GM12878 (cell line): ENCODE measurements at regions not wholly inside any gene's neighbourhood (a gene's known extent, or its start where the extent isn't known, plus 50 kb on each side); places are given as distances from the start of the nearest gene placed in this dataset.

Experiments used
- ATAC-seq: fragments of 200-7000 bp; cut with Tn5 transposase; 3 replicates; pipeline ENCODE4 v1.9.1; 2020; ENCODE audit warnings: mild to moderate bottlenecking, moderate library complexity
- BruUV-seq: library from RNA; stranded (reverse); fragments of 400-500 nt; replicated peaks from 2 replicates; lab custom pipeline; 2021; lab: Mats Ljungman, UMichigan
- CTCF ChIA-PET: fragments of 300-600 bp; sonication (Branson Sonifier 250); formaldehyde crosslinking; extraction: SDS; loops from one replicate; lab custom pipeline; 2021; ENCODE audit warnings: inconsistent platforms; lab: Yijun Ruan, JAX
- POLR2A ChIA-PET: fragments of 350-600 bp; formaldehyde crosslinking; extraction: SDS; loops from one replicate; lab custom pipeline; 2021; ENCODE audit warnings: inconsistent platforms; lab: Charles Lee
- RAD21 ChIA-PET: fragments of 300-600 bp; sonication (Branson Sonifier 250); formaldehyde crosslinking; loops from one replicate; lab custom pipeline; 2023; ENCODE audit warnings: antibody characterized with exemption; ENCODE audit not compliant: unreplicated experiment; lab: Charles Lee
- SMC1A ChIA-PET: fragments of 300-600 bp; sonication (Branson Sonifier 250); formaldehyde crosslinking; loops from one replicate; lab custom pipeline; 2023; ENCODE audit not compliant: unreplicated experiment, uncharacterized antibody; lab: Charles Lee
- DNase-seq: peaks from one replicate; pipeline ENCODE4 v3.0.0-alpha.2; 2011; ENCODE audit warnings: low read depth, low spot score
- FAIRE-seq: peaks from 3 replicates; lab custom pipeline; 2011; peaks lifted over from hg19 to GRCh38; lab: Jason Lieb, UNC
- H2AFZ ChIP-seq: 2 replicates; pipeline ENCODE4 v1.6.0; 2011; ENCODE audit warnings: low read depth, low read length, control low read depth; ENCODE audit not compliant: control insufficient read depth
- H3K27ac ChIP-seq: 2 replicates; pipeline ENCODE4 v1.5.1; 2011; ENCODE audit warnings: control low read depth; ENCODE audit not compliant: control insufficient read depth, insufficient read depth
- H3K27me3 ChIP-seq, 2 experiments: replicated peaks in 1 of 2; 2 replicates each; pipeline versions ENCODE4 v1.6.0 to v1.6.1; 2011; ENCODE audit warnings: low read length in 1 of 2; ENCODE audit not compliant: control insufficient read depth in 2 of 2, insufficient read depth in 2 of 2
- H3K36me3 ChIP-seq, 2 experiments: 2 replicates each; pipeline ENCODE4 v1.5.1; 2011; ENCODE audit warnings: low read length in 1 of 2; ENCODE audit not compliant: control insufficient read depth in 2 of 2, insufficient read depth in 2 of 2
- H3K4me1 ChIP-seq: 2 replicates; pipeline ENCODE4 v1.6.1; 2011; ENCODE audit warnings: mild to moderate bottlenecking, low read length, moderate library complexity, mixed read lengths; ENCODE audit not compliant: control insufficient read depth, insufficient read depth
- H3K4me2 ChIP-seq: 2 replicates; pipeline ENCODE4 v1.6.0; 2011; ENCODE audit warnings: control low read depth; ENCODE audit not compliant: control insufficient read depth, insufficient read depth
- H3K4me3 ChIP-seq: fragments of 200-600 bp; sonication (generic); 2 replicates; pipeline ENCODE4 v1.5.1; 2016
- H3K79me2 ChIP-seq: 2 replicates; pipeline ENCODE4 v1.6.0; 2011; ENCODE audit warnings: low read length; ENCODE audit not compliant: control insufficient read depth, insufficient read depth
- H3K9ac ChIP-seq: 2 replicates; pipeline ENCODE4 v1.8.0; 2011; ENCODE audit warnings: low read length, control low read depth, mixed read lengths; ENCODE audit not compliant: control insufficient read depth, insufficient read depth
- H3K9me3 ChIP-seq: replicated peaks from 3 replicates; pipeline ENCODE4 v1.5.1; 2011; ENCODE audit warnings: mild to moderate bottlenecking, low read length; ENCODE audit not compliant: control insufficient read depth, insufficient read depth
- H4K20me1 ChIP-seq: 2 replicates; pipeline ENCODE4 v1.6.0; 2011; ENCODE audit not compliant: control insufficient read depth, insufficient read depth
- BHLHE40 ChIP-seq, 2 experiments: fragments of 450-650 bp in 1 of 2; IDR thresholded peaks; 2 replicates each; pipeline ENCODE4 v1.6.1; 2011 to 2017; ENCODE audit warnings: low read depth in 2 of 2, borderline replicate concordance in 1 of 2, improper control_type of control experiment in 1 of 2, low read length in 1 of 2, mild to moderate bottlenecking in 1 of 2
- CHD1 ChIP-seq: IDR thresholded peaks from 2 replicates; pipeline ENCODE4 v1.6.1; 2012; ENCODE audit warnings: low read depth, low read length, improper control_type of control experiment
- ESRRA ChIP-seq: IDR thresholded peaks from 2 replicates; pipeline ENCODE4 v1.6.1; 2012; ENCODE audit warnings: mild to moderate bottlenecking, low read length, improper control_type of control experiment
- FOXK2 ChIP-seq: fragments of 450-650 bp; IDR thresholded peaks from 2 replicates; pipeline ENCODE4 v1.6.1; 2017; ENCODE audit warnings: mild to moderate bottlenecking, moderate library complexity
- IKZF2 ChIP-seq, 2 experiments: fragments of 450-650 bp; IDR thresholded peaks; 2 replicates each; pipeline ENCODE4 v1.6.1; 2017; ENCODE audit warnings: mild to moderate bottlenecking in 2 of 2, moderate library complexity in 2 of 2
- KAT2A ChIP-seq: conservative IDR thresholded peaks from 2 replicates; pipeline ENCODE4 v1.6.1; 2011; ENCODE audit warnings: low read depth, low read length; ENCODE audit not compliant: control insufficient read depth
- MEF2A ChIP-seq: IDR thresholded peaks from 2 replicates; pipeline ENCODE4 v1.6.1; 2011; ENCODE audit warnings: low read depth, mild to moderate bottlenecking, low read length, moderate library complexity; ENCODE audit not compliant: insufficient read depth
- NR2F1 ChIP-seq: fragments of 450-650 bp; conservative IDR thresholded peaks from 2 replicates; pipeline ENCODE4 v1.6.1; 2017; ENCODE audit warnings: mild to moderate bottlenecking
- PBX3 ChIP-seq: IDR thresholded peaks from 2 replicates; pipeline ENCODE4 v1.6.1; 2011; ENCODE audit warnings: mild to moderate bottlenecking, low read depth, low read length, moderate library complexity; ENCODE audit not compliant: insufficient replicate concordance
- PML ChIP-seq: IDR thresholded peaks from 2 replicates; pipeline ENCODE4 v1.6.1; 2012; ENCODE audit warnings: low read length, inconsistent platforms
- SPI1 ChIP-seq: IDR thresholded peaks from 2 replicates; pipeline ENCODE4 v1.6.1; 2011; ENCODE audit warnings: low read depth, mild to moderate bottlenecking, low read length, moderate library complexity, borderline replicate concordance; ENCODE audit not compliant: insufficient read depth
- SREBF1 ChIP-seq: IDR thresholded peaks from 2 replicates; pipeline ENCODE4 v1.6.1; 2012; ENCODE audit warnings: mild to moderate bottlenecking, low read length
- SRF ChIP-seq, 2 experiments: IDR thresholded peaks; 2 replicates each; pipeline ENCODE4 v1.6.1; 2011; ENCODE audit warnings: low read depth in 2 of 2, low read length in 2 of 2, mild to moderate bottlenecking in 1 of 2, moderate library complexity in 1 of 2
- WRNIP1 ChIP-seq: IDR thresholded peaks from 2 replicates; pipeline ENCODE4 v1.6.1; 2011; ENCODE audit warnings: low read depth, low read length, improper control_type of control experiment, borderline replicate concordance
- YBX1 ChIP-seq: fragments of 450-650 bp; IDR thresholded peaks from 2 replicates; pipeline ENCODE4 v1.6.1; 2016; ENCODE audit warnings: antibody characterized with exemption
- ZNF622 ChIP-seq: fragments of 450-650 bp; IDR thresholded peaks from 2 replicates; pipeline ENCODE4 v1.6.1; 2017; ENCODE audit warnings: mild to moderate bottlenecking, inconsistent platforms
- ZSCAN29 ChIP-seq: fragments of 450-650 bp; IDR thresholded peaks from 2 replicates; pipeline ENCODE4 v1.6.1; 2017; ENCODE audit warnings: mild to moderate bottlenecking, moderate library complexity
- WGBS: methylation state at CpG from one replicate; pipeline ENCODE4 v1.1.6; 2016; ENCODE audit warnings: low lambda C conversion rate; ENCODE audit not compliant: insufficient replicate concordance, insufficient coverage; ENCODE audit errors: missing lambda C conversion rate; 5-methylcytosine and 5-hydroxymethylcytosine counted together
- in situ Hi-C: fragments of 300-500 bp; cut with MboI; formaldehyde crosslinking; loops from 9 replicates; pipeline ENCODE4 v1.14.3; 2018; ENCODE audit warnings: mixed read lengths
- intact Hi-C: fragments of 100-400 bp; cut with micrococcal nuclease; formaldehyde crosslinking; loops from one replicate; pipeline ENCODE4 v1.14.2; 2022; ENCODE audit not compliant: unreplicated experiment
- TF ChIP-seq, protein P1 (sequence below): IDR thresholded peaks from 2 replicates; pipeline ENCODE4 v1.6.1; 2012; ENCODE audit warnings: mild to moderate bottlenecking, low read depth, low read length

GRCh38 chr15:96147267-96147666, 183.2 kb upstream of the NR2F2 start:
- no peak overlapping the region for H3K27ac ChIP-seq
- RAD21 ChIA-PET, result interaction anchor here (0.9 kb wide), 1 partner anchor 180 kb away, joined by 5 read pairs; no protein-coding TSS in a partner anchor
- intact Hi-C loops, result no loop called here
- BruUV-seq, result no TSS peak
- H3K36me3 ChIP-seq, result no peaks in the 10 kb centered on the region
- ATAC-seq (no peak), FAIRE-seq (no peak), DNase-seq (no peak)
- H3K4me1 ChIP-seq, result no peaks in the 10 kb centered on the region
- in situ Hi-C loops, result no loop called here
- POLR2A ChIA-PET, result interaction anchor here (0.6 kb wide), 1 partner anchor 174 kb away, joined by 3 read pairs; no protein-coding TSS in a partner anchor
- no peaks in the 10 kb centered on the region for H3K79me2 ChIP-seq
- SMC1A ChIA-PET, result interaction anchor here (0.6 to 1.5 kb wide), 6 partner anchors 11 to 246 kb away, joined by 3 to 5 read pairs (median 3); no protein-coding TSS in a partner anchor
- 29% methylated on average over 3 of the region's 3 CpGs for WGBS
- no peak overlapping the region for H3K4me3 ChIP-seq
- H2AFZ ChIP-seq, result no peak overlapping the region
- H3K9me3 ChIP-seq, result no peaks in the 10 kb centered on the region; the same call in none of the 3 replicates
- CTCF ChIA-PET, result interaction anchor here (0.9 to 1.0 kb wide), 2 partner anchors 13 to 17 kb away, joined by 3 read pairs; no protein-coding TSS in a partner anchor
- no peak overlapping the region for H3K4me2 ChIP-seq
- TF ChIP-seq KAT2A (no peak), FOXK2 (no peak), BHLHE40 (IDR thresholded peaks at IDR 0.05; ENCODE audit: borderline replicate concordance in 1 of 2, low read depth in 2 of 2, low read length in 1 of 2) (no peak), IKZF2 (IDR thresholded peaks at IDR 0.05) (no peak), CHD1 (no peak), SPI1 (no peak), YBX1 (no peak), MEF2A (no peak), ESRRA (no peak), WRNIP1 (no peak), PBX3 (no peak), SRF (IDR thresholded peaks at IDR 0.05; ENCODE audit: low read depth in 2 of 2, low read length in 2 of 2) (no peak), NR2F1 (no peak), SREBF1 (no peak), ZSCAN29 (no peak), PML (no peak), ZNF622 (no peak)
- TF ChIP-seq, protein P1, sequence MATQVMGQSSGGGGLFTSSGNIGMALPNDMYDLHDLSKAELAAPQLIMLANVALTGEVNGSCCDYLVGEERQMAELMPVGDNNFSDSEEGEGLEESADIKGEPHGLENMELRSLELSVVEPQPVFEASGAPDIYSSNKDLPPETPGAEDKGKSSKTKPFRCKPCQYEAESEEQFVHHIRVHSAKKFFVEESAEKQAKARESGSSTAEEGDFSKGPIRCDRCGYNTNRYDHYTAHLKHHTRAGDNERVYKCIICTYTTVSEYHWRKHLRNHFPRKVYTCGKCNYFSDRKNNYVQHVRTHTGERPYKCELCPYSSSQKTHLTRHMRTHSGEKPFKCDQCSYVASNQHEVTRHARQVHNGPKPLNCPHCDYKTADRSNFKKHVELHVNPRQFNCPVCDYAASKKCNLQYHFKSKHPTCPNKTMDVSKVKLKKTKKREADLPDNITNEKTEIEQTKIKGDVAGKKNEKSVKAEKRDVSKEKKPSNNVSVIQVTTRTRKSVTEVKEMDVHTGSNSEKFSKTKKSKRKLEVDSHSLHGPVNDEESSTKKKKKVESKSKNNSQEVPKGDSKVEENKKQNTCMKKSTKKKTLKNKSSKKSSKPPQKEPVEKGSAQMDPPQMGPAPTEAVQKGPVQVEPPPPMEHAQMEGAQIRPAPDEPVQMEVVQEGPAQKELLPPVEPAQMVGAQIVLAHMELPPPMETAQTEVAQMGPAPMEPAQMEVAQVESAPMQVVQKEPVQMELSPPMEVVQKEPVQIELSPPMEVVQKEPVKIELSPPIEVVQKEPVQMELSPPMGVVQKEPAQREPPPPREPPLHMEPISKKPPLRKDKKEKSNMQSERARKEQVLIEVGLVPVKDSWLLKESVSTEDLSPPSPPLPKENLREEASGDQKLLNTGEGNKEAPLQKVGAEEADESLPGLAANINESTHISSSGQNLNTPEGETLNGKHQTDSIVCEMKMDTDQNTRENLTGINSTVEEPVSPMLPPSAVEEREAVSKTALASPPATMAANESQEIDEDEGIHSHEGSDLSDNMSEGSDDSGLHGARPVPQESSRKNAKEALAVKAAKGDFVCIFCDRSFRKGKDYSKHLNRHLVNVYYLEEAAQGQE, result no peak
- H4K20me1 ChIP-seq, result no peaks in the 10 kb centered on the region
- no peaks in the 10 kb centered on the region for H3K27me3 ChIP-seq
- no peak overlapping the region for H3K9ac ChIP-seq
